HG02588 (cell line): ENCODE measurements at regions not wholly inside any gene's neighbourhood (a gene's known extent, or its start where the extent isn't known, plus 50 kb on each side); places are given as distances from the start of the nearest gene placed in this dataset.
"Not testable (repeated sequence)": the region's sequence is repeated elsewhere in the genome, so short reads cannot be mapped to it uniquely, and the experiment has no call there.

ENCODE experiments used
- ATAC-seq: cut with Tn5 transposase; IDR thresholded peaks from one replicate; pipeline ENCODE4 v1.9.1; 2021; ENCODE audit warnings: mild to moderate bottlenecking, moderate library complexity; ENCODE audit not compliant: unreplicated experiment

- ATAC-seq = no peak
Measured at GRCh38 chr6:21769405-21769861, 175.9 kb downstream of the SOX4 start.

DNA sequence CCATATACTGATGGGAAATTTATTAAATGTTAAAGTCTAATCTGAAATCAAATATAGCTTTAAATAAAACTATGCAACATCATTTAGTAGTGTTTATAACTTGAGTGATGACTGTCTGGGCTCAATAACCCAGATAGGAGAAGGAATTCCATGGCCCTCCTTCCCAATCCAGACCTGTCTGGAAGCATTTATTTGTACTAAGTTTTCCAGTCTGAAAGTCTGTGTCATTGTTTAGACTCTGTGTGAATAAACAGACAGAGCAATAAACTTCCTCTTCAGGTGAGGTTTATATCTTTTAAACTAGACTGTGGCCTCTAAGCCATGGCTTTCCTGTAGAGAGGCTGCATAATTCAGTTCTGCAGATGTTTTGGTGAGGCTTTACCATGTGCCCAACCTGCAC lies 176.4 kb downstream of the SOX4 start:
- ATAC-seq = no peak

DNA sequence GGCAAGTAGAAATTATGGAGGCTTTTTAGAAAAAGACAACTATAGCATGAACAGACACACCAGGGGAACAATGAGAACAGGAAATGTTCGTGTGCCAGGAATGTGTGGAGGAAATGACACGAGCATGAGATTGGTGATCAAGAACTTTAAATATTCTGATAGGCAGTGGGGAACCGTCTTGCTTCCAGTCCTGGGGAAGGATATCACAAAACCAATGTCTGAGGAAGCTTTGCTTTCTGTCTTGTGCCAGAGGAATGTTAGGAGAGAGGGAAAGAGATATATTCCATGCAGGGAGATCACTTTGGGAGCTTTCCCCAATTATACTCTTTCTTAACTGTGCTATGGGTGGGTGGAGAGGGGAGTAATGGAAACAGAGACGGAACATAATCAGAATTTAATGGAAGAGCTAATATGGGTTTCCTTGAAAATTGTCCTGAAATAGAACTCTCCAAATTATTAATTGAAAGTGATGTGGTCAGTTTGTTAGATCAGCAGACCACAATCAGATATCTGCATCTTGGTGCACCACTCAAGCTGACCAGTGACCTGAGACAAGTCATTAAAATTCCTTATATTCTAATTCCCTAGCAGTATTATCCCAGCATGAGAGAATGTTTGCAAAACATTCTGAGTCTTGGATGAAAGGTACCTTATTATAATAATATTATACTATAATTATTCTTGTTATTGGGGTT lies 178.2 kb downstream of the SOX4 start:
- no peak for ATAC-seq

DNA sequence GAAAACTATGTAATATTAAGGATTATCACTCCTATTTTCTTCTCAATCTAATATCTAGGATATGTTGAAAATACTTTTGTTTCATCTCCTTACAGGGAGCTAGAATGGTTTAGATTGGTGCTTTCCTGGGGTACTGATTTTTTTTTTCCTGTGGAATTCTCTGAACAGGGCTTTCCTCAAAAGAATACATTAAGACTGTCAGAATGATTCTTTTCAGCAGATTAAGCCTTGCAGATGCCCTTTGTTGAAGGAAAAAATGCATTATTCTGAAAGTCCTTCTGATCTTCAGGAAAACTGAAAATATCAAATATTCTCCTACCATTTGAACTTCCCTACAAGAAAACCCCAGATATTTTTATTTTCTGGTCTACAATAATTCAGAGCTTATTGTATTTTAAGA lies 178.9 kb downstream of the SOX4 start:
- no peak for ATAC-seq

- no peak for ATAC-seq
Measured at GRCh38 chr6:21772884-21773575, 179.5 kb downstream of the SOX4 start.

- ATAC-seq = no peak
Measured at GRCh38 chr6:21773576-21773968, 180.0 kb downstream of the SOX4 start.

DNA sequence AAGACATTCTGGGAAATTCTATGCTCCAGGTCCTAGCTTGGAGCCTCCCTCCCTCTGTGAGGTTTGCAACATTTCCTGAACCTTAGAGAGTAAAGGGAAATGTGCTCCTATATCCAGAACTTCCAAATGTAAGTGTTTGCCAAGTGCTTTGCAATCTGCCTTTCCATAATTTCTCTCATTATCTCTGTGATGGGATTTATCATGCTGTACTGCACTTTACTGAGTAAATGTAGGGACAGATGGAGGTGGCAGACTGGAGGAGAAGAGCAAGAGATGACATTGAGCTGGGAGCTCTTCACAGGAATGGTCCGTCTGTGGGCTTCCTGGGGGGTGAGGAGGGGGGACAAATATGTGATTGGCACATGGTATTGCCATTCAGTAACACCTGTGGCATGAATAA lies 184.3 kb downstream of the SOX4 start:
- no peak for ATAC-seq

DNA sequence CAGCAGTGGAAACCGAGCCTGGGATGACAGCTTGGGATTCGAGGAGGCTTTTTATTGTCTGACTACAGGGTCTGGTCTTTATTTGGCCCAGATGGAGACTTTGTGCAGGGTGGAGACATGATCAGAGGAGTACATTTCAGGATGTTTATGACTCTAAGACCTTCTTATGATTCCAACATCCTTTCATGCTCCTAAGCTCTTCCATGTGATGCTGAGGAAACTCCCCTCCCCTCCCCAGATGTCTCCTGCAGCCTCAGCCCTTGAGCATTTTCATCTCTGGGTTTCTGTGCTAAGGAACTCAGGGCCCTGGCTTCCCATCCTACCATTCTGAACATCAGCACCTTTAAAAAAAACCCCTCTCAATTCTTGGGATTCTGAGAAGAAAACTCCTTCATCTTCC lies 186.6 kb downstream of the SOX4 start:
- ATAC-seq = no peak

GRCh38 chr6:21780679-21781078 lies 187.1 kb downstream of the SOX4 start:
- no peak for ATAC-seq

DNA sequence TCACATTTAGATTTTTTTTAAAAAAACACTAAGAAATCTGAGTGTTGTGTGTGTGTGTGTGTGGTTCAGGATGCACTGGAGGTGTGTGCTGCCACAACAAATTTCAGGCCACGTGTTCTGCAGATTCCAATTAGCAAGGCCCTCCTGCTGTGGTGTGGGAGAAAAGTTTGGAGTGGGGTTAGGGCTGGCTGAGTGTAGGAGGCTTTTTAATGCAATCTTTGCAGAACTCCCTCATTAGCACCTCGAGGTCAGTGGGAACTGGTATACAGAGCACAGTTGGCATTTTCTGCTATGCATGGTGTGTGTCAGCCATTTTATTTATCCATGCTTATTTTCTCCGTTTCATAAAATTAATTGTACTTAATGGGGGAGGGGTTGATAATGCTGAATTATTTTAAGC lies 187.6 kb downstream of the SOX4 start:
- ATAC-seq = no peak

DNA sequence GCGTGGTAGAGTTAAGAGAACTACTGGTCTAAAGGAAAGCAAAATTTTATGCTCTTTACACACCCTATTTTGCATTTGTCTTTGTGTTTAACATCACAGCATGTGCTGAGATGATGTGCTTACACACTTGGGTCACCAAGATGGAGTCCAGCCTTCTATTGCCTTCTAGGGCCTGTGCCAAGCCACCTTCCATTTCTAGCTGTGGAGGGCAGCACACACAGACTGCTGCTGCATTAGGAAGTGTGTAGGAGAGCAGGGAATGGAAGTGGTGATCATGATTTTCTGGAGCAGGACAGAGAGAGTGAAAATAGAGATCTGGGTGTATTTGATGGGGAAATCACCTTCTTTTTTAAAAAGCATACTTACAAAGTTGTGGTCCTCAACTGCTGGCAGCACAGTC lies 191.6 kb downstream of the SOX4 start:
- no peak for ATAC-seq

DNA sequence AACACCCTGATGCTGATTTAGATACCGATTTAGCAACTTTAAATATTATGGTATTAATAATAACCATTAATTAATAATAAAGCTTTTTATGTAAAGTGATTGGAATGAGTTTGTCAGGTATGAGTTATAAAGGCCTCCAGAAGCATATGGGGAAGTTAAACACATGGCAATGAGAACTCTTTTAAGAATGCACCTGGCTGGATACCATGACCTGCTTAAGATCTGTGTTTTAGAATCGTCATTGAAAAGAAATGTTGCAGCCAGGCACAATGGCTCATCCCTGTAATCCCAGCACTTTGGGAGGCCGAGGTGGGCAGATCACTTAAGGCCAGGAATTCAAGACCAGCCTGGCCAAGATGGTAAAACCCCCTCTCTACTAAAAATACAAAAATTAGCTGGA lies 197.5 kb downstream of the SOX4 start:
- no peak for ATAC-seq

- ATAC-seq = no peak
Measured at GRCh38 chr6:21791581-21791980, 198.0 kb downstream of the SOX4 start.

DNA sequence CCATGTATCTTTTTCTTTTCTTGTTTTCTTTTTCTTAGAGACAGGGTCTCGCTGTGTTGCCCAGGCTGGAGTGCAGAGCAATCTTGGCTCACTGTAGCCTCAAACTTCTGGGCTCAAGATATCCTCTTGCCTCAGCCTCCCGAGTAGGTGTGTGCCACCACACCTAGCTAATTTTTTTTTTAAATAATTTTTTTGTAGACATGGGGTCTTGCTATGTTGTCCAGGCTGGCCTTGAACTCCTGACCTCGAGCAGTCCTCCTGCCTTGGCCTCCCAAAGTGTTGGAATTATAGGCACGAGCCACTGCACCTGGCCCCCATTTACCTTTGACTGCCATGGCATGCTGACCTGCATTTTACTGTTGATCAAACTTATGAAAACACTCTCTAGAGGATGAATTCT lies 198.6 kb downstream of the SOX4 start:
- ATAC-seq = no peak

GRCh38 chr6:21796979-21797378 lies 203.4 kb downstream of the SOX4 start:
- ATAC-seq = not testable (repeated sequence)

DNA sequence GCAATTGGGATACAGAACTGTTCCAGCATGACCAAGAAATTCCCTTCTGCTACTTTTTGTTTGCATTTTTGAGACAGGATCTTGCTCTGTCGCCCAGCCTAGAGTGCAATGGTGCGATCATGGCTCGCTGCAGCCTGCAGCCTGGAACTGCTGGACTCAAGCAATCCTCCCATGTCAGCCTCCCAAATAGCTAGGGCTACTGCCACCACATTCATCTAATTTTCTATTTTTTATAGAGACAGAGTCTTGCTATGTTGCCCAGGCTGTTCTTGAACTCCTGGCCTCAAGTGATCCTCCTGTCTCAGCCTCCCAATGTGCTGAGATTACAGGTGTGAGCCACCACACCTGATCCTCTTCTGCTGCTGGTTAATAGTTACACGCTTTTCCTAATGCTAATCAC lies 204.9 kb downstream of the SOX4 start:
- ATAC-seq = no peak

DNA sequence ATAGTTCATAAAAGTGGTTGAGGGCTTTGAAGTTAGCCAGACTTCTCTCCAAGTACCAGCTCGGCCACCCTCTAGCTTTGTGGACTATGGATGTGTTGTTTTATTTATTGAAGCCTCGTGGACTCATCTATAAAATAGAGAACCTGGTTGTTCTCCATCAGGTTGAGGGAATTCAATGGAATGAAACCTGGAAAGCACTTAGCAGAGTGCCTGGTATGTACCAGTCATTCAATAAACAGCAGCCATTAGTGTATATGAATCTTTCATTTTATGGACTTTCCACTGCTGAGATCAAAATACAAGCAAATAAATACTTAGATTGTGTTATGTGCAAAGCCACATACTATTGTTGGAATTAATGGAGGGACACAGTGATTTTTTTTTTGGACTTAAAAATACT lies 206.8 kb downstream of the SOX4 start:
- ATAC-seq = no peak

- no peak for ATAC-seq
Measured at GRCh38 chr6:21800948-21801438, 207.4 kb downstream of the SOX4 start.

DNA sequence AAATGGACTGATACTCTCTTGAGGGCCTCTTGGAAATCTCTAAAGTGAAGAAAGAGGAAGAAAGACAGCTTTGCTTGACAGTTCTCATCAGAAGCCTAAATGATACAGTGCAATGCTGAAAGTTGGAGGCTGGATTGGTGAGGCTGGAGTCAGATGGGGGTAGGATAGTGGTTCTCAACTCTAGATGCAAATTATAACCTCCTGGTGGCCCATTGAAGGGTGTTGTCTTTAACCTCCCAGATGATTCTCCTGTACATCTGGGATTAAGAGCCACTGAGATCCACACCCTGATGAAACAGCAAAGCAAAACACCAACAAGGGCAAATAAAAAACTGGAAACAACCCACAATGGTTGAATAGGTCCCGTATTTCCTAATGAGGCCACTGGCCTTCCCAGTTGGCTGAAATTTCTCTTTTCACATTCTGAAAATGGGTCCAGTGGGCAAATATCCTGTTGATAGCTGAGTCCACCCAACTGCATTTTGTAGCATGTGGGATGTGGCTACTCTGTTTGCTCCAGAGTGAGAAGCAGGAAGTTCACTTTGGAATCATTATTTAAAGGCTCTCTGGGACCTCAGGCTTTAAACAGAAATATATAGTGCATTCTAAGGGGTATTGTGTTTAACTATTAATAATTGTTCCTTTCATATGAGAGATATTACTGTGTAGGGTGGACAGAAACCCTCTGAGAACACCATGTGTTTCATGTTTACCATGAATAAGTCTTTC lies 208.1 kb downstream of the SOX4 start:
- no peak for ATAC-seq

GRCh38 chr6:21802175-21802822 lies 208.7 kb downstream of the SOX4 start:
- no peak for ATAC-seq

GRCh38 chr6:21804941-21805610 lies 211.5 kb downstream of the SOX4 start:
- no peak for ATAC-seq
